H9 (cell line): ENCODE measurements at regions not wholly inside any gene's neighbourhood (a gene's known extent, or its start where the extent isn't known, plus 50 kb on each side); places are given as distances from the start of the nearest gene placed in this dataset.

Experiments used
- DNase-seq: peaks from one replicate; pipeline ENCODE4 v3.0.0-alpha.2; 2017
- H2AFZ ChIP-seq: one replicate; pipeline ENCODE4 v1.6.1; 2013; ENCODE audit warnings: mild to moderate bottlenecking, low read length, control low read depth, moderate library complexity
- H2AK5ac ChIP-seq: 2 replicates; pipeline ENCODE4 v1.6.1; 2013; ENCODE audit warnings: low read length, control low read depth, mixed read lengths; ENCODE audit not compliant: insufficient read length
- H2BK120ac ChIP-seq: one replicate; pipeline ENCODE4 v1.6.1; 2013; ENCODE audit warnings: low read depth, mild to moderate bottlenecking, low read length, control low read depth, inconsistent platforms; ENCODE audit not compliant: poor library complexity, severe bottlenecking
- H2BK12ac ChIP-seq: 2 replicates; pipeline ENCODE4 v1.6.1; 2013; ENCODE audit warnings: low read length, control low read depth, mixed read lengths, low read depth; ENCODE audit not compliant: insufficient read length
- H2BK15ac ChIP-seq: 2 replicates; pipeline ENCODE4 v1.6.1; 2013; ENCODE audit warnings: low read depth, low read length, control low read depth
- H2BK20ac ChIP-seq: one replicate; pipeline ENCODE4 v1.6.1; 2013; ENCODE audit warnings: low read depth, mild to moderate bottlenecking, low read length, control low read depth, inconsistent platforms; ENCODE audit not compliant: poor library complexity, severe bottlenecking
- H2BK5ac ChIP-seq: 2 replicates; pipeline ENCODE4 v1.6.1; 2013; ENCODE audit warnings: low read length, control low read depth, mixed read lengths; ENCODE audit not compliant: insufficient read length
- H3K14ac ChIP-seq: 2 replicates; pipeline ENCODE4 v1.6.1; 2013; ENCODE audit warnings: low read length, control low read depth; ENCODE audit not compliant: insufficient read depth
- H3K18ac ChIP-seq: 2 replicates; pipeline ENCODE4 v1.6.1; 2013; ENCODE audit warnings: low read depth, mild to moderate bottlenecking, mixed read lengths, low read length, control low read depth; ENCODE audit not compliant: insufficient read length
- H3K23ac ChIP-seq: 2 replicates; pipeline ENCODE4 v1.6.1; 2013; ENCODE audit warnings: low read length, control low read depth, mixed read lengths, low read depth; ENCODE audit not compliant: insufficient read length
- H3K23me2 ChIP-seq: 2 replicates; pipeline ENCODE4 v1.6.1; 2013; ENCODE audit warnings: low read depth, mild to moderate bottlenecking, mixed read lengths, low read length, control low read depth; ENCODE audit not compliant: insufficient read length, poor library complexity, severe bottlenecking
- H3K27ac ChIP-seq: 2 replicates; pipeline ENCODE4 v1.5.1; 2013; ENCODE audit warnings: low read length, control low read depth, mixed read lengths, low read depth; ENCODE audit not compliant: insufficient read length
- H3K27me3 ChIP-seq: 2 replicates; pipeline ENCODE4 v1.6.1; 2013; ENCODE audit warnings: low read length, control low read depth, inconsistent platforms; ENCODE audit not compliant: insufficient read depth
- H3K4ac ChIP-seq: 2 replicates; pipeline ENCODE4 v1.6.1; 2013; ENCODE audit warnings: low read depth, mild to moderate bottlenecking, control low read depth, inconsistent platforms, low read length, moderate library complexity
- H3K4me1 ChIP-seq: 2 replicates; pipeline ENCODE4 v1.6.1; 2013; ENCODE audit warnings: low read length, control low read depth, inconsistent platforms; ENCODE audit not compliant: insufficient read depth
- H3K4me2 ChIP-seq: 2 replicates; pipeline ENCODE4 v1.6.1; 2013; ENCODE audit warnings: low read length, control low read depth, mixed read lengths; ENCODE audit not compliant: insufficient read length, insufficient read depth
- H3K56ac ChIP-seq: 2 replicates; pipeline ENCODE4 v1.6.1; 2013; ENCODE audit warnings: low read depth, mild to moderate bottlenecking, mixed read lengths, low read length, control low read depth; ENCODE audit not compliant: insufficient read length
- H3K79me1 ChIP-seq: 2 replicates; pipeline ENCODE4 v1.6.1; 2013; ENCODE audit warnings: low read depth, mild to moderate bottlenecking, moderate library complexity, low read length, control low read depth, inconsistent platforms; ENCODE audit not compliant: insufficient read depth, poor library complexity, severe bottlenecking
- H3K79me2 ChIP-seq: 2 replicates; pipeline ENCODE4 v1.6.1; 2013; ENCODE audit warnings: low read length, control low read depth, inconsistent platforms; ENCODE audit not compliant: insufficient read depth
- H3K9ac ChIP-seq: 2 replicates; pipeline ENCODE4 v1.6.1; 2013; ENCODE audit warnings: low read length, control low read depth, mixed read lengths; ENCODE audit not compliant: insufficient read length; ENCODE audit errors: extremely low read depth
- H3K9me3 ChIP-seq: one replicate; pipeline ENCODE4 v1.6.1; 2013; ENCODE audit warnings: low read depth, low read length, inconsistent platforms; ENCODE audit not compliant: control insufficient read depth
- H3T11ph ChIP-seq: one replicate; pipeline ENCODE4 v1.6.1; 2013; ENCODE audit warnings: mild to moderate bottlenecking, low read length, control low read depth, inconsistent platforms
- H4K20me1 ChIP-seq: one replicate; pipeline ENCODE4 v1.6.1; 2013; ENCODE audit not compliant: control insufficient read depth, insufficient read length, insufficient read depth
- H4K5ac ChIP-seq: 2 replicates; pipeline ENCODE4 v1.6.1; 2013; ENCODE audit warnings: low read depth, mild to moderate bottlenecking, mixed read lengths, low read length, control low read depth; ENCODE audit not compliant: insufficient read length
- H4K8ac ChIP-seq: replicated peaks from 2 replicates; pipeline ENCODE4 v1.6.1; 2013; ENCODE audit warnings: low read length, control low read depth, mixed read lengths, low read depth; ENCODE audit not compliant: insufficient read length
- H4K91ac ChIP-seq: 2 replicates; pipeline ENCODE4 v1.6.1; 2013; ENCODE audit warnings: low read depth, mild to moderate bottlenecking, moderate library complexity, mixed read lengths, low read length, control low read depth; ENCODE audit not compliant: insufficient read length
- H3K27ac Mint-ChIP-seq, 3 experiments: 2 replicates in 2 of 3; 3 replicates in 1 of 3; pipeline ENCODE4 v1.8.0; 2020 to 2021; ENCODE audit warnings: mixed read lengths in 3 of 3, mild to moderate bottlenecking in 1 of 3, moderate library complexity in 1 of 3
- H3K27me3 Mint-ChIP-seq: 2 replicates; pipeline ENCODE4 v1.8.0; 2021; ENCODE audit warnings: low read depth, mild to moderate bottlenecking, moderate library complexity, mixed read lengths
- H3K36me3 Mint-ChIP-seq, 3 experiments: 2 replicates in 2 of 3; 3 replicates in 1 of 3; pipeline ENCODE4 v1.8.0; 2020 to 2021; ENCODE audit warnings: low read depth in 3 of 3, mixed read lengths in 3 of 3; ENCODE audit not compliant: insufficient read depth in 1 of 3
- H3K4me1 Mint-ChIP-seq, 2 experiments: 2 replicates each; pipeline ENCODE4 v1.8.0; 2020; ENCODE audit warnings: mixed read lengths in 2 of 2
- H3K4me3 Mint-ChIP-seq, 2 experiments: 2 replicates in 1 of 2; 3 replicates in 1 of 2; pipeline ENCODE4 v1.8.0; 2020 to 2021; ENCODE audit warnings: mild to moderate bottlenecking in 2 of 2, mixed read lengths in 2 of 2, moderate library complexity in 1 of 2
- H3K9me3 Mint-ChIP-seq, 2 experiments: 2 replicates in 1 of 2; 3 replicates in 1 of 2; pipeline ENCODE4 v1.8.0; 2020; ENCODE audit warnings: mild to moderate bottlenecking in 2 of 2, mixed read lengths in 2 of 2, moderate library complexity in 1 of 2
- WGBS: extraction: QIAGEN DNeasy Blood & Tissue Kit; methylation state at CpG from one replicate; pipeline ENCODE4 v1.1.7; 2013; ENCODE audit warnings: missing lambda C conversion rate, low lambda C conversion rate, mixed read lengths; ENCODE audit not compliant: insufficient read length; ENCODE audit errors: extremely low coverage; 5-methylcytosine and 5-hydroxymethylcytosine counted together
- TF ChIP-seq, protein P1 (sequence below): fragments of 200-600 bp; sonication (generic); conservative IDR thresholded peaks from 3 replicates; pipeline ENCODE4 v1.8.0; 2021; ENCODE audit warnings: antibody characterized with exemption, mild to moderate bottlenecking

DNA sequence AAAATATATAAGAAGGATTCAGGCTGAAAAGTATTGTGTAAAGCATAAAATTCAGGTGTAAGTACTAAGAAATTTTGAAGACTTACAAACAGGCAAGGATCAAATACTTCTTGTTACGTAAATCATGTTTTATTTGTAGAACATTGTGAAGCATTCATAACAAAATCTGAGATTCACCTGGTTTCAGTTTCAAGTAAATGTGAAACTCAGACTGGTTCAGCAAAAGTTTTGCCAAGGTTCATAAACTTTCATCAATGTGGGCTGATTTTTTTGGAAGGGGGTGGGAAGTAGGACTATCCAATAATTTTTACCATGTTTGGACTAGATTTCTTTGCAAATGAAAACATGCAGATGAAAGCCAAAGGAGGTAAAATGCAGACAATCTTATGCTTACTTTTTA is 527.7 kb downstream of the ANKRD50 start:
- Histone ChIP-seq H2BK5ac (no peak overlapping the region), H3K9me3 (no peaks in the 10 kb centered on the region), H3K79me1 (no peaks in the 10 kb centered on the region), H3K23ac (no peak overlapping the region), H2BK20ac (no peak overlapping the region), H2AFZ (no peak overlapping the region), H3K4ac (no peak overlapping the region), H3K27ac (no peak overlapping the region), H4K5ac (no peak overlapping the region), H3K4me1 (no peaks in the 10 kb centered on the region), H2BK15ac (no peak overlapping the region), H3K27me3 (no peaks in the 10 kb centered on the region), H3K79me2 (no peaks in the 10 kb centered on the region; the same call in 1 of the 2 replicates), H4K20me1 (no peaks in the 10 kb centered on the region), H3K18ac (no peak overlapping the region), H3K56ac (no peak overlapping the region), H2BK120ac (no peak overlapping the region), H2AK5ac (no peak overlapping the region), H3K23me2 (no peaks in the 10 kb centered on the region), H3K9ac (no peak overlapping the region), H4K91ac (no peak overlapping the region), H3T11ph (no peak overlapping the region), H2BK12ac (no peak overlapping the region), H3K4me2 (no peak overlapping the region), H4K8ac (no peak overlapping the region), H3K14ac (no peak overlapping the region)
- no peak for DNase-seq
- H3K9me3 Mint-ChIP-seq, result peaks cover 0 to 3% of the 10 kb centered on the region in 2 experiments; a peak in 2 of 5 replicates
- TF ChIP-seq, protein P1, sequence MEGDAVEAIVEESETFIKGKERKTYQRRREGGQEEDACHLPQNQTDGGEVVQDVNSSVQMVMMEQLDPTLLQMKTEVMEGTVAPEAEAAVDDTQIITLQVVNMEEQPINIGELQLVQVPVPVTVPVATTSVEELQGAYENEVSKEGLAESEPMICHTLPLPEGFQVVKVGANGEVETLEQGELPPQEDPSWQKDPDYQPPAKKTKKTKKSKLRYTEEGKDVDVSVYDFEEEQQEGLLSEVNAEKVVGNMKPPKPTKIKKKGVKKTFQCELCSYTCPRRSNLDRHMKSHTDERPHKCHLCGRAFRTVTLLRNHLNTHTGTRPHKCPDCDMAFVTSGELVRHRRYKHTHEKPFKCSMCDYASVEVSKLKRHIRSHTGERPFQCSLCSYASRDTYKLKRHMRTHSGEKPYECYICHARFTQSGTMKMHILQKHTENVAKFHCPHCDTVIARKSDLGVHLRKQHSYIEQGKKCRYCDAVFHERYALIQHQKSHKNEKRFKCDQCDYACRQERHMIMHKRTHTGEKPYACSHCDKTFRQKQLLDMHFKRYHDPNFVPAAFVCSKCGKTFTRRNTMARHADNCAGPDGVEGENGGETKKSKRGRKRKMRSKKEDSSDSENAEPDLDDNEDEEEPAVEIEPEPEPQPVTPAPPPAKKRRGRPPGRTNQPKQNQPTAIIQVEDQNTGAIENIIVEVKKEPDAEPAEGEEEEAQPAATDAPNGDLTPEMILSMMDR, result no peak
- WGBS, result no CpG with 5 or more reads among the region's 1 CpG
- H3K27me3 Mint-ChIP-seq, result no peaks in the 10 kb centered on the region; the same call in 1 of the 2 replicates
- no peak overlapping the region for H3K27ac Mint-ChIP-seq
- H3K4me1 Mint-ChIP-seq, result peaks cover 10 to 11% of the 10 kb centered on the region in 2 experiments
- peaks cover 0 to 4% (median 3%) of the 10 kb centered on the region in 3 experiments; a peak in 5 of 7 replicates for H3K36me3 Mint-ChIP-seq
- no peak overlapping the region for H3K4me3 Mint-ChIP-seq
